SK-N-SH treated with all-trans-retinoic acid at 6 μM for 48 hours (cell line): ENCODE measurements at regions not wholly inside any gene's neighbourhood (a gene's known extent, or its start where the extent isn't known, plus 50 kb on each side); places are given as distances from the start of the nearest gene placed in this dataset.
"Not testable (repeated sequence)": the region's sequence is repeated elsewhere in the genome, so short reads cannot be mapped to it uniquely, and the experiment has no call there.

Experiments
- ARNTL ChIP-seq: fragments of 450-650 bp; formaldehyde crosslinking; IDR thresholded peaks from 2 replicates; pipeline ENCODE4 v1.5.0; 2020; ENCODE audit warnings: low read depth, mild to moderate bottlenecking, moderate library complexity, borderline replicate concordance
- BACH2 ChIP-seq: fragments of 250-450 bp; sonication (Bioruptor Pico); IDR thresholded peaks from 2 replicates; pipeline ENCODE4 v1.9.0; 2021; ENCODE audit warnings: mild to moderate bottlenecking, borderline replicate concordance
- PPARA ChIP-seq: fragments of 250-450 bp; sonication (Bioruptor Pico); IDR thresholded peaks from 2 replicates; pipeline ENCODE4 v1.5.0; 2020; ENCODE audit warnings: mild to moderate bottlenecking, borderline replicate concordance
- RARB ChIP-seq: fragments of 250-450 bp; sonication (Bioruptor Pico); IDR thresholded peaks from 2 replicates; pipeline ENCODE4 v1.8.0; 2021; ENCODE audit warnings: mild to moderate bottlenecking, moderate library complexity
- ZFP3 ChIP-seq: fragments of 250-450 bp; sonication (Bioruptor Pico); IDR thresholded peaks from 2 replicates; pipeline ENCODE4 v1.5.0; 2020; ENCODE audit warnings: mild to moderate bottlenecking, moderate library complexity
- TF ChIP-seq, protein P1 (sequence below): fragments of 250-450 bp; sonication (Bioruptor Pico); IDR thresholded peaks from 2 replicates; pipeline ENCODE4 v1.8.0; 2021; ENCODE audit warnings: low read depth, mild to moderate bottlenecking, moderate library complexity, borderline replicate concordance
- TF ChIP-seq, protein P2 (sequence below): fragments of 250-450 bp; sonication (Bioruptor Pico); IDR thresholded peaks from 2 replicates; pipeline ENCODE4 v1.8.0; 2020; ENCODE audit warnings: mild to moderate bottlenecking, moderate library complexity, borderline replicate concordance

DNA sequence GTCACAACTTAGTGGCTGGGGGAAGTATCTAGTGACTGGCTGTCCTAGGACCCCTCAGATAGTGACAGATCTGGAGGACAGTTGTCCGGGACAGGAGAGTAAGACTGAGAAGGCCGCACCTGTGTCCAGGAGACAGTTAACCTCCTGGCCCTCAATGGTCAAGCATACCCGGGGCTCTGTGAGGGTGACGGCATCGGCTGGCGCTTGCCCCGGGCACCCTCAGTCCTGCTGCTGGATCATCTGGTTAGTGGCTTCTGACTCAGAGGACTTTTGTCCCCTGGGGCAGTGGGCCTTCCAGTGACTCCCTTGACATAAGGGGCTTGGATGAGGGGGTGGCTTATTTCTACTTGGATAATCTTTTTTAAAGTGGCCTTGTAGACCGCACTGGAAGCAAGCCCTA, 116.5 kb downstream of the CGGBP1 start:
- not testable (repeated sequence) for TF ChIP-seq BACH2 (CRISPR knock-in tag); ZFP3 (CRISPR knock-in tag); RARB (CRISPR knock-in tag); PPARA; ARNTL (CRISPR knock-in tag)
- TF ChIP-seq, protein P1, sequence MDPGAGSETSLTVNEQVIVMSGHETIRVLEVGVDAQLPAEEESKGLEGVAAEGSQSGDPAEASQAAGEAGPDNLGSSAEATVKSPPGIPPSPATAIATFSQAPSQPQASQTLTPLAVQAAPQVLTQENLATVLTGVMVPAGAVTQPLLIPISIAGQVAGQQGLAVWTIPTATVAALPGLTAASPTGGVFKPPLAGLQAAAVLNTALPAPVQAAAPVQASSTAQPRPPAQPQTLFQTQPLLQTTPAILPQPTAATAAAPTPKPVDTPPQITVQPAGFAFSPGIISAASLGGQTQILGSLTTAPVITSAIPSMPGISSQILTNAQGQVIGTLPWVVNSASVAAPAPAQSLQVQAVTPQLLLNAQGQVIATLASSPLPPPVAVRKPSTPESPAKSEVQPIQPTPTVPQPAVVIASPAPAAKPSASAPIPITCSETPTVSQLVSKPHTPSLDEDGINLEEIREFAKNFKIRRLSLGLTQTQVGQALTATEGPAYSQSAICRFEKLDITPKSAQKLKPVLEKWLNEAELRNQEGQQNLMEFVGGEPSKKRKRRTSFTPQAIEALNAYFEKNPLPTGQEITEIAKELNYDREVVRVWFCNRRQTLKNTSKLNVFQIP (CRISPR knock-in tag), result not testable (repeated sequence)
- TF ChIP-seq, protein P2, sequence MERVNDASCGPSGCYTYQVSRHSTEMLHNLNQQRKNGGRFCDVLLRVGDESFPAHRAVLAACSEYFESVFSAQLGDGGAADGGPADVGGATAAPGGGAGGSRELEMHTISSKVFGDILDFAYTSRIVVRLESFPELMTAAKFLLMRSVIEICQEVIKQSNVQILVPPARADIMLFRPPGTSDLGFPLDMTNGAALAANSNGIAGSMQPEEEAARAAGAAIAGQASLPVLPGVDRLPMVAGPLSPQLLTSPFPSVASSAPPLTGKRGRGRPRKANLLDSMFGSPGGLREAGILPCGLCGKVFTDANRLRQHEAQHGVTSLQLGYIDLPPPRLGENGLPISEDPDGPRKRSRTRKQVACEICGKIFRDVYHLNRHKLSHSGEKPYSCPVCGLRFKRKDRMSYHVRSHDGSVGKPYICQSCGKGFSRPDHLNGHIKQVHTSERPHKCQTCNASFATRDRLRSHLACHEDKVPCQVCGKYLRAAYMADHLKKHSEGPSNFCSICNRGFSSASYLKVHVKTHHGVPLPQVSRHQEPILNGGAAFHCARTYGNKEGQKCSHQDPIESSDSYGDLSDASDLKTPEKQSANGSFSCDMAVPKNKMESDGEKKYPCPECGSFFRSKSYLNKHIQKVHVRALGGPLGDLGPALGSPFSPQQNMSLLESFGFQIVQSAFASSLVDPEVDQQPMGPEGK (CRISPR knock-in tag), result not testable (repeated sequence)
